A673 (cell line): ENCODE measurements at regions not wholly inside any gene's neighbourhood (a gene's known extent, or its start where the extent isn't known, plus 50 kb on each side); places are given as distances from the start of the nearest gene placed in this dataset.
A peak's percentile ranks its signal among the peaks of the same experiment; 100 is the strongest.

Experiments
- BruUV-seq: library from RNA; stranded (reverse); fragments of 400-500 nt; replicated peaks from 2 replicates; lab custom pipeline; 2021; lab: Mats Ljungman, UMichigan
- CTCF ChIA-PET: fragments of 300-600 bp; sonication (Branson Sonifier 250); formaldehyde crosslinking; loops from one replicate; lab custom pipeline; 2022; ENCODE audit warnings: antibody characterized with exemption; lab: Charles Lee
- POLR2A ChIA-PET: fragments of 300-600 bp; sonication (Branson Sonifier 250); formaldehyde crosslinking; loops from one replicate; lab custom pipeline; 2022; ENCODE audit warnings: antibody characterized with exemption; ENCODE audit not compliant: low non-redundant PET; lab: Charles Lee
- DNase-seq: peaks from one replicate; pipeline ENCODE4 v3.0.0-alpha.2; 2015; ENCODE audit warnings: low spot score
- H3K27ac ChIP-seq: fragments of 200-600 bp; sonication (generic); 2 replicates; pipeline ENCODE4 v1.5.1; 2016; ENCODE audit warnings: mixed run types, low read depth, mild to moderate bottlenecking, mixed read lengths, antibody characterized with exemption, low read length; ENCODE audit not compliant: poor library complexity, severe bottlenecking
- H3K27me3 ChIP-seq: fragments of 200-600 bp; sonication (generic); replicated peaks from 2 replicates; pipeline ENCODE4 v1.6.1; 2017; ENCODE audit warnings: mixed run types, low read depth, mild to moderate bottlenecking, mixed read lengths, antibody characterized with exemption, low read length; ENCODE audit not compliant: insufficient read depth, poor library complexity
- H3K36me3 ChIP-seq: fragments of 200-600 bp; sonication (generic); 2 replicates; pipeline ENCODE4 v1.6.1; 2016; ENCODE audit warnings: mixed run types, mild to moderate bottlenecking, mixed read lengths, antibody characterized with exemption, low read length; ENCODE audit not compliant: insufficient read depth, poor library complexity, severe bottlenecking
- H3K4me1 ChIP-seq: fragments of 200-600 bp; sonication (generic); 2 replicates; pipeline ENCODE4 v1.6.1; 2017; ENCODE audit warnings: mixed run types, mild to moderate bottlenecking, mixed read lengths, antibody characterized with exemption, low read length; ENCODE audit not compliant: insufficient read depth, poor library complexity, severe bottlenecking
- H3K4me3 ChIP-seq: fragments of 200-600 bp; sonication (generic); 2 replicates; pipeline ENCODE4 v1.5.1; 2016; ENCODE audit warnings: low read depth, mixed run types, mild to moderate bottlenecking, mixed read lengths, low read length; ENCODE audit not compliant: poor library complexity, severe bottlenecking
- H3K9me3 ChIP-seq: fragments of 200-600 bp; sonication (generic); 2 replicates; pipeline ENCODE4 v1.6.1; 2016; ENCODE audit warnings: mixed run types, low read depth, mild to moderate bottlenecking, mixed read lengths, antibody characterized with exemption, low read length; ENCODE audit not compliant: poor library complexity, severe bottlenecking
- CTCF ChIP-seq: fragments of 300-800, 200-600 bp; sonication (generic); conservative IDR thresholded peaks from 2 replicates; pipeline ENCODE4 v1.5.1; 2017; ENCODE audit warnings: low read depth, mild to moderate bottlenecking, antibody characterized with exemption, low read length, moderate library complexity, mixed read lengths
- EZH2 ChIP-seq: fragments of 200-600 bp; sonication (generic); IDR thresholded peaks from 2 replicates; pipeline ENCODE4 v1.6.1; 2017; ENCODE audit warnings: borderline replicate concordance, low read depth, mild to moderate bottlenecking, mixed read lengths, antibody characterized with exemption, low read length; ENCODE audit not compliant: poor library complexity, severe bottlenecking
- intact Hi-C: fragments of 100-400 bp; cut with micrococcal nuclease; formaldehyde crosslinking; loops from one replicate; pipeline ENCODE4 v1.10.0; 2022; ENCODE audit not compliant: unreplicated experiment

DNA sequence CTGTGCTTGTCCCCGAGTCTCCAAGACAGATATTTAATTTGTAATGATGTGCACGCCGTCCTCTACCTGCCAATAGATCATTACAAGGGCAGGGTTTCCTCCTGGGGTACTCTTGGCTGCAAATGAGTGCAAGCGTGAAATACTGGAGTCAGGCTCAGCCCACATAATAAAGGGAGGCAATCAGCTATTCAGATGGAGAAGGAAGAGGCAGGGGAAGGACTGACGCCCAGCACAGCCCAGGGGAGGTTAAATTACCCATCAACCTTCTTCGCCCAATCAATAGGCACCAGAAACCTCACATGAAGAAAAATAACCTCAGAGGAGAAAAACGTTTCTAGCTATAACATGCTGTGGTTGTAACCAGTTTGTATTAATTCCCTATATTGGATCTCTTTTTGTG lies 544.9 kb upstream of the ADARB2 start:
- BruUV-seq, result no TSS peak
- no peaks in the 10 kb centered on the region for H3K36me3 ChIP-seq
- H3K4me1 ChIP-seq, result peaks cover 16% of the 10 kb centered on the region
- CTCF ChIA-PET, result no interaction called here
- no peak overlapping the region for H3K4me3 ChIP-seq
- POLR2A ChIA-PET, result no interaction called here
- TF ChIP-seq EZH2, result no peak
- TF ChIP-seq CTCF, result no peak
- intact Hi-C loops, result no loop called here
- H3K9me3 ChIP-seq, result no peaks in the 10 kb centered on the region
- no peak overlapping the region for H3K27ac ChIP-seq
- peaks cover 76% of the 10 kb centered on the region for H3K27me3 ChIP-seq
- no peak for DNase-seq

- TF ChIP-seq EZH2 (no peak), CTCF (no peak)
- Histone ChIP-seq H3K36me3 (no peaks in the 10 kb centered on the region), H3K27ac (no peak overlapping the region), H3K4me3 (no peak overlapping the region), H3K9me3 (no peaks in the 10 kb centered on the region), H3K4me1 (peaks cover 16% of the 10 kb centered on the region), H3K27me3 (peaks cover 67% of the 10 kb centered on the region)
- ChIA-PET CTCF (no interaction called here), POLR2A (no interaction called here)
- DNase-seq, result peak; percentile 69
- intact Hi-C loops, result no loop called here
- no TSS peak for BruUV-seq
Observed at GRCh38 chr10:2280713-2281300, 543.5 kb upstream of the ADARB2 start.

DNA sequence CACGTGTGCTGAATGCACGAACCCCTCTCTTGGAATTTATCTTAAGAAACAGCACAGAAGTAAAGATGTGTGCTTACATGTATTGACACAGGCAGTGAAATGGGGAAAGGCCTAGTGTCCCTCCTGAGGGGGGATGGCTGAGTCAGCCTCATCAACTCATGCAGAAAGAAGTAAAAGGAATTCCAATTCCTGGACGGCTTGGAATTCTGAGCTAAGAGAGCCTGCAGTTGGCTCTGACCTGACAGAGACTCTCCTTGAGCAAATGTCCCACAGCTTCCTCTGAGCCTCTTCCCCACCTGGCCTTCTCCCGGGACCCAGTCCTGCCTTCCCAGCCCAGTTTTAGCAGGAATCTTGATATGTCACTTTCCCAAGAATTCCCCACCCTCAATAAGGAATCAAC lies 542.4 kb upstream of the ADARB2 start:
- Histone ChIP-seq H3K27ac (no peak overlapping the region), H3K4me1 (peaks cover 16% of the 10 kb centered on the region), H3K4me3 (no peak overlapping the region), H3K9me3 (no peaks in the 10 kb centered on the region), H3K36me3 (no peaks in the 10 kb centered on the region), H3K27me3 (peaks cover 56% of the 10 kb centered on the region)
- CTCF ChIA-PET, result interaction anchor here (0.7 kb wide), 1 partner anchor 139 kb away, joined by 4 read pairs; no protein-coding TSS in a partner anchor
- no peak for DNase-seq
- intact Hi-C loops, result no loop called here
- TF ChIP-seq EZH2 (no peak), CTCF (no peak)
- no TSS peak for BruUV-seq
- POLR2A ChIA-PET, result no interaction called here
